IMR-90 (cell line): ENCODE measurements at regions not wholly inside any gene's neighbourhood (a gene's known extent, or its start where the extent isn't known, plus 50 kb on each side); places are given as distances from the start of the nearest gene placed in this dataset.

Source experiments
- ATAC-seq: fragments of 200-7000 bp; cut with Tn5 transposase; 2 replicates; pipeline ENCODE4 v1.9.1; 2020; ENCODE audit warnings: low read depth, mild to moderate bottlenecking, moderate library complexity
- BruUV-seq: library from RNA; stranded (reverse); fragments of 400-500 nt; replicated peaks from 2 replicates; lab custom pipeline; 2021; lab: Mats Ljungman, UMichigan
- CTCF ChIA-PET: fragments of 300-600 bp; formaldehyde crosslinking; extraction: SDS; loops from one replicate; lab custom pipeline; 2021; ENCODE audit warnings: antibody characterized with exemption; lab: Yijun Ruan, JAX
- POLR2A ChIA-PET: fragments of 300-600 bp; sonication (Branson Sonifier 250); formaldehyde crosslinking; loops from one replicate; lab custom pipeline; 2022; ENCODE audit warnings: antibody characterized with exemption; ENCODE audit not compliant: unreplicated experiment; lab: Charles Lee
- DNase-seq: peaks from one replicate; pipeline ENCODE4 v3.0.0; 2013
- H2AFZ ChIP-seq: replicated peaks from 2 replicates; pipeline ENCODE3; 2013; ENCODE audit warnings: low read length, mild to moderate bottlenecking; ENCODE audit not compliant: poor library complexity
- H2AK5ac ChIP-seq: 2 replicates; pipeline ENCODE4 v1.6.1; 2013; ENCODE audit warnings: low read depth, low read length, inconsistent platforms
- H2AK9ac ChIP-seq: replicated peaks from 2 replicates; pipeline ENCODE3; 2013; ENCODE audit warnings: mild to moderate bottlenecking, low read depth, low read length, moderate library complexity; ENCODE audit not compliant: poor library complexity
- H2BK120ac ChIP-seq: 2 replicates; pipeline ENCODE4 v1.6.1; 2013; ENCODE audit warnings: low read depth, low read length, inconsistent platforms
- H2BK15ac ChIP-seq: 3 replicates; pipeline ENCODE4 v1.6.1; 2013; ENCODE audit warnings: low read depth, low read length, inconsistent platforms
- H2BK20ac ChIP-seq: 2 replicates; pipeline ENCODE4 v1.6.1; 2013; ENCODE audit warnings: low read depth, mild to moderate bottlenecking, inconsistent platforms, low read length, moderate library complexity
- H2BK5ac ChIP-seq: 2 replicates; pipeline ENCODE4 v1.6.1; 2013; ENCODE audit warnings: mild to moderate bottlenecking, low read depth, low read length, inconsistent platforms; ENCODE audit not compliant: poor library complexity, severe bottlenecking
- H3K14ac ChIP-seq: replicated peaks from 2 replicates; pipeline ENCODE4 v1.6.1; 2013; ENCODE audit warnings: low read depth, low read length, inconsistent platforms
- H3K18ac ChIP-seq: 2 replicates; pipeline ENCODE4 v1.6.1; 2013; ENCODE audit warnings: low read depth, low read length, control low read depth
- H3K23ac ChIP-seq: 2 replicates; pipeline ENCODE4 v1.6.1; 2013; ENCODE audit warnings: low read depth, low read length, inconsistent platforms
- H3K27ac ChIP-seq: 2 replicates; pipeline ENCODE4 v1.5.1; 2013; ENCODE audit warnings: mild to moderate bottlenecking, control low read depth, low read length; ENCODE audit not compliant: insufficient read depth
- H3K27me3 ChIP-seq: 2 replicates; pipeline ENCODE4 v1.6.1; 2013; ENCODE audit warnings: low read length; ENCODE audit not compliant: control insufficient read depth, insufficient read depth
- H3K36me3 ChIP-seq: 2 replicates; pipeline ENCODE4 v1.6.1; 2013; ENCODE audit warnings: low read length, mixed read lengths; ENCODE audit not compliant: control insufficient read depth, insufficient read depth
- H3K4ac ChIP-seq: 2 replicates; pipeline ENCODE4 v1.6.1; 2013; ENCODE audit warnings: low read depth, low read length, inconsistent platforms
- H3K4me1 ChIP-seq: 2 replicates; pipeline ENCODE4 v1.6.1; 2013; ENCODE audit warnings: low read length, mixed read lengths; ENCODE audit not compliant: control insufficient read depth, insufficient read depth
- H3K4me2 ChIP-seq: 2 replicates; pipeline ENCODE4 v1.6.1; 2013; ENCODE audit warnings: low read depth, mild to moderate bottlenecking, control low read depth, low read length, moderate library complexity
- H3K4me3 ChIP-seq: 2 replicates; pipeline ENCODE4 v1.5.1; 2013; ENCODE audit warnings: low read depth, mild to moderate bottlenecking, control low read depth, low read length, moderate library complexity; ENCODE audit not compliant: insufficient read depth
- H3K56ac ChIP-seq: 2 replicates; pipeline ENCODE4 v1.6.1; 2013; ENCODE audit warnings: low read length, inconsistent platforms; ENCODE audit not compliant: insufficient read depth; ENCODE audit errors: extremely low read depth
- H3K79me1 ChIP-seq, 2 experiments: 2 replicates each; pipeline ENCODE4 v1.6.1; 2013; ENCODE audit warnings: low read length in 2 of 2, inconsistent platforms in 1 of 2, low read depth in 1 of 2
- H3K9ac ChIP-seq: 2 replicates; pipeline ENCODE4 v1.6.1; 2013; ENCODE audit warnings: low read depth, low read length, control low read depth
- H3K9me1 ChIP-seq: 2 replicates; pipeline ENCODE4 v1.6.1; 2013; ENCODE audit warnings: low read length, inconsistent platforms; ENCODE audit not compliant: insufficient read depth
- H3K9me3 ChIP-seq: 2 replicates; pipeline ENCODE4 v1.6.1; 2013; ENCODE audit warnings: low read length; ENCODE audit not compliant: control insufficient read depth, insufficient read depth
- H4K20me1 ChIP-seq: 2 replicates; pipeline ENCODE4 v1.6.1; 2013; ENCODE audit warnings: low read length, inconsistent platforms; ENCODE audit not compliant: insufficient read depth
- H4K5ac ChIP-seq: 2 replicates; pipeline ENCODE4 v1.6.1; 2013; ENCODE audit warnings: mild to moderate bottlenecking, low read depth, low read length, control low read depth
- H4K8ac ChIP-seq, 2 experiments: 2 replicates each; pipeline ENCODE4 v1.6.1; 2013; ENCODE audit warnings: low read depth in 2 of 2, low read length in 2 of 2, control low read depth in 1 of 2, inconsistent platforms in 1 of 2
- H4K91ac ChIP-seq: 2 replicates; pipeline ENCODE4 v1.6.1; 2013; ENCODE audit warnings: low read depth, low read length, inconsistent platforms; ENCODE audit not compliant: insufficient read depth
- BHLHE40 ChIP-seq: fragments of 150-350 bp; IDR thresholded peaks from 2 replicates; pipeline ENCODE4 v1.6.1; 2016; ENCODE audit warnings: mild to moderate bottlenecking, low read depth, low read length
- FOS ChIP-seq: fragments of 150-350 bp; IDR thresholded peaks from 2 replicates; pipeline ENCODE4 v1.6.1; 2016; ENCODE audit warnings: low read depth, low read length
- NFE2L2 ChIP-seq: fragments of 150-350 bp; IDR thresholded peaks from 2 replicates; pipeline ENCODE4 v1.6.1; 2016; ENCODE audit warnings: low read depth, mild to moderate bottlenecking, low read length
- WGBS, 2 experiments: methylation state at CpG; one replicate each; pipeline versions ENCODE4 v1.1.5 to v1.1.7; 2013; ENCODE audit warnings: missing lambda C conversion rate in 2 of 2; ENCODE audit not compliant: insufficient read length in 1 of 2; ENCODE audit errors: extremely low coverage in 2 of 2; 5-methylcytosine and 5-hydroxymethylcytosine counted together
- dilution Hi-C: fragments of 300-500 bp; cut with HindIII; formaldehyde crosslinking; loops from one replicate; pipeline ENCODE4 v1.14.3; 2018; ENCODE audit warnings: low sequenced_read_pairs; ENCODE audit not compliant: unreplicated experiment
- in situ Hi-C: fragments of 300-500 bp; cut with MboI; formaldehyde crosslinking; loops from 3 replicates; pipeline ENCODE4 v1.14.3; 2019; ENCODE audit warnings: low sequenced_read_pairs, inconsistent platforms, mixed read lengths
- intact Hi-C: fragments of 100-400 bp; cut with micrococcal nuclease; formaldehyde crosslinking; loops from 2 replicates; pipeline ENCODE4 v1.10.0; 2022

GRCh38 chr7:20032741-20033140, 184.4 kb downstream of the MACC1 start:
- H3K27me3 ChIP-seq, result no peaks in the 10 kb centered on the region
- no peaks in the 10 kb centered on the region for H3K79me1 ChIP-seq
- no peak for DNase-seq
- no peak overlapping the region for H3K4ac ChIP-seq
- no TSS peak for BruUV-seq
- H3K23ac ChIP-seq, result no peak overlapping the region
- no peak overlapping the region for H3K27ac ChIP-seq
- no peak overlapping the region for H4K8ac ChIP-seq
- no peak overlapping the region for H2AFZ ChIP-seq
- no peak overlapping the region; the same call in 1 of the 2 replicates for H3K18ac ChIP-seq
- no peaks in the 10 kb centered on the region for H3K9me3 ChIP-seq
- H2AK5ac ChIP-seq, result no peak overlapping the region
- H2BK120ac ChIP-seq, result no peak overlapping the region
- dilution Hi-C loops, result no loop called here
- H2BK5ac ChIP-seq, result no peak overlapping the region
- CTCF ChIA-PET, result no interaction called here
- H3K36me3 ChIP-seq, result no peaks in the 10 kb centered on the region
- no peak overlapping the region for H2BK15ac ChIP-seq
- no peak overlapping the region for H3K14ac ChIP-seq
- no peak for ATAC-seq
- no peak overlapping the region for H2BK20ac ChIP-seq
- H4K20me1 ChIP-seq, result no peaks in the 10 kb centered on the region
- H2AK9ac ChIP-seq, result no peak overlapping the region
- POLR2A ChIA-PET, result no interaction called here
- H3K9ac ChIP-seq, result no peak overlapping the region
- intact Hi-C loops, result no loop called here
- WGBS, 2 experiments, result no CpG with 5 or more reads among the region's 1 CpG
- H4K5ac ChIP-seq, result no peak overlapping the region
- H3K4me1 ChIP-seq, result 0 out of 2 replicates have a peak, but pooled peaks cover 1% of the 10 kb centered on the region
- TF ChIP-seq FOS (no peak), NFE2L2 (no peak), BHLHE40 (no peak)
- no peak overlapping the region for H3K56ac ChIP-seq
- H3K4me3 ChIP-seq, result no peak overlapping the region
- no peak overlapping the region for H3K4me2 ChIP-seq
- H3K9me1 ChIP-seq, result no peaks in the 10 kb centered on the region
- no peak overlapping the region for H4K91ac ChIP-seq
- in situ Hi-C loops, result no loop called here
